ENCODE measurements at regions not wholly inside any gene's neighbourhood (a gene's known extent, or its start where the extent isn't known, plus 50 kb on each side); places are given as distances from the start of the nearest gene placed in this dataset.
"Not testable (repeated sequence)": the region's sequence is repeated elsewhere in the genome, so short reads cannot be mapped to it uniquely, and the experiment has no call there.

DNA sequence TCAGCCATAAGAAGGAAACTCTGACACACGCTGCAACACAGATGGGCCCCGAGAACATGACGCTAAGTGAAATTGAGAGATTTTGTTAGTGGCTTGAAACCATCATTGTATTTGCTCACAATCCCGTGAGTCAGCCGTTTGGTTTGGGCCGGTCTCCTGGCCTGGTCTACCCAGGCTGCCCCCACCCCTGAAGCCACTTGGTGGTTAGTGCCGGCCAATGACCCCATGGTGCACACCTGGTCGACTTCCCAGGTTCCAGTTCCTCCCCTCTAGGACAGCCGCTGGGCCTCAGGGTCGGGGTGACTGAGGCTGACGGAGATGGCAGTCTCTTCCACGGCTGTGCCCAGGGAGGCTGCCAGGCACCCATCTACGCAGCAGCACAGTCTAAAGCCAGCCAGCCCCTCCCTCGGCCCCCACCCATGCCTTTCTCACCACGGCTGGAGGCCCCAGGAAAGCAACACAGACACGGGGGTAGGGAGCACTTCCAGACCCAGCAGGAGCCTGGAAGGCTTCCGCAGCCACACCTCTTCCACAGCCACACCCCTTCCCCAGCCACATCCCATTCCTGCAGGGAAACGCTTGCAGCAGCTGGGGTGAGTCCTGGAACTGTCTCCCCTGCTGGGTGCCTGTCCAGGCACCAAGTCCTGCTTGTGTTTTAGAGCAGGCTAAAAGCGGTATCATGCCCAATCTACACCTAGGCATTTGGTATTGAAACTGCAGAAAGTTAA lies 5413.2 kb upstream of the TPTE start:
- TF ChIP-seq, protein P1, sequence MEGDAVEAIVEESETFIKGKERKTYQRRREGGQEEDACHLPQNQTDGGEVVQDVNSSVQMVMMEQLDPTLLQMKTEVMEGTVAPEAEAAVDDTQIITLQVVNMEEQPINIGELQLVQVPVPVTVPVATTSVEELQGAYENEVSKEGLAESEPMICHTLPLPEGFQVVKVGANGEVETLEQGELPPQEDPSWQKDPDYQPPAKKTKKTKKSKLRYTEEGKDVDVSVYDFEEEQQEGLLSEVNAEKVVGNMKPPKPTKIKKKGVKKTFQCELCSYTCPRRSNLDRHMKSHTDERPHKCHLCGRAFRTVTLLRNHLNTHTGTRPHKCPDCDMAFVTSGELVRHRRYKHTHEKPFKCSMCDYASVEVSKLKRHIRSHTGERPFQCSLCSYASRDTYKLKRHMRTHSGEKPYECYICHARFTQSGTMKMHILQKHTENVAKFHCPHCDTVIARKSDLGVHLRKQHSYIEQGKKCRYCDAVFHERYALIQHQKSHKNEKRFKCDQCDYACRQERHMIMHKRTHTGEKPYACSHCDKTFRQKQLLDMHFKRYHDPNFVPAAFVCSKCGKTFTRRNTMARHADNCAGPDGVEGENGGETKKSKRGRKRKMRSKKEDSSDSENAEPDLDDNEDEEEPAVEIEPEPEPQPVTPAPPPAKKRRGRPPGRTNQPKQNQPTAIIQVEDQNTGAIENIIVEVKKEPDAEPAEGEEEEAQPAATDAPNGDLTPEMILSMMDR (IDR thresholded peaks at IDR 0.05; ENCODE audit: low read length) = not testable (repeated sequence)
- not testable (repeated sequence) for TF ChIP-seq EZH2 (IDR thresholded peaks at IDR 0.05; ENCODE audit: borderline replicate concordance, low read length)

All from OCI-LY1 (cell line).